Naive thymus-derived CD8-positive, alpha-beta T cell (primary cell): ENCODE measurements at regions not wholly inside any gene's neighbourhood (a gene's known extent, or its start where the extent isn't known, plus 50 kb on each side); places are given as distances from the start of the nearest gene placed in this dataset.
"Not testable (repeated sequence)": the region's sequence is repeated elsewhere in the genome, so short reads cannot be mapped to it uniquely, and the experiment has no call there.

Source experiments
- ATAC-seq, 2 donors: fragments of 150-1000 bp; cut with Tn5 transposase in 1 of 2; sonication (Bioruptor Pico), chemical (Tn5 transposase) in 1 of 2; 1 replicate in 1 of 2; 2 replicates in 1 of 2; pipeline ENCODE4 v1.10.0; 2021; ENCODE audit warnings: mild to moderate bottlenecking in 2 of 2, moderate library complexity in 2 of 2
- POLR2A ChIA-PET: fragments of 350-600 bp; sonication (Branson Sonifier 250); formaldehyde crosslinking; loops from one replicate; lab custom pipeline; 2021; ENCODE audit warnings: antibody characterized with exemption; lab: Charles Lee
- DNase-seq, 10 donors: peaks; one replicate each; pipeline versions ENCODE4 v3.0.0 to v3.0.0-alpha.2; 2020 to 2022
- H3K27ac Mint-ChIP-seq, 10 donors: one replicate each; pipeline ENCODE4 v1.8.0; 2020 to 2022; ENCODE audit warnings: mild to moderate bottlenecking in 10 of 10, mixed read lengths in 10 of 10, moderate library complexity in 4 of 10, inconsistent platforms in 1 of 10
- H3K27me3 Mint-ChIP-seq, 5 donors: one replicate each; pipeline ENCODE4 v1.8.0; 2021 to 2022; ENCODE audit warnings: mixed read lengths in 5 of 5
- H3K36me3 Mint-ChIP-seq, 3 donors: one replicate each; pipeline ENCODE4 v1.8.0; 2020 to 2022; ENCODE audit warnings: mixed read lengths in 3 of 3, mild to moderate bottlenecking in 2 of 3, inconsistent platforms in 1 of 3
- H3K4me1 Mint-ChIP-seq, 4 donors: one replicate each; pipeline ENCODE4 v1.8.0; 2021 to 2022; ENCODE audit warnings: mixed read lengths in 4 of 4
- H3K4me3 Mint-ChIP-seq, 10 donors: one replicate each; pipeline ENCODE4 v1.8.0; 2020 to 2022; ENCODE audit warnings: mild to moderate bottlenecking in 10 of 10, mixed read lengths in 10 of 10, moderate library complexity in 6 of 10, inconsistent platforms in 1 of 10
- H3K9me3 Mint-ChIP-seq, 9 donors: one replicate each; pipeline ENCODE4 v1.8.0; 2020 to 2022; ENCODE audit warnings: mixed read lengths in 9 of 9, mild to moderate bottlenecking in 3 of 9, inconsistent platforms in 1 of 9, moderate library complexity in 1 of 9

GRCh38 chr12:125332900-125333299 lies 267.7 kb downstream of the AACS start:
- Mint-ChIP-seq H3K4me1 (no peaks in the 10 kb centered on the region), H3K36me3 (peaks cover 0 to 6% (median 0%) of the 10 kb centered on the region in 3 donors), H3K27me3 (peaks cover 6 to 72% (median 39%) of the 10 kb centered on the region in 5 donors), H3K9me3 (peaks cover 0 to 10% (median 2%) of the 10 kb centered on the region in 9 donors), H3K27ac (peak overlapping the region in 1 of 10 donors; percentile 49), H3K4me3 (no peak overlapping the region)
- DNase-seq (no peak), ATAC-seq (no peak)
- POLR2A ChIA-PET, result no interaction called here

GRCh38 chr12:125336246-125336645 lies 271.0 kb downstream of the AACS start:
- Mint-ChIP-seq H3K27ac (no peak overlapping the region), H3K27me3 (peaks cover 13 to 68% (median 18%) of the 10 kb centered on the region in 5 donors), H3K9me3 (peaks cover 0 to 2% (median 0%) of the 10 kb centered on the region in 9 donors), H3K36me3 (no peaks in the 10 kb centered on the region), H3K4me1 (no peaks in the 10 kb centered on the region), H3K4me3 (no peak overlapping the region)
- POLR2A ChIA-PET, result no interaction called here
- ATAC-seq (no peak), DNase-seq (no peak)

DNA sequence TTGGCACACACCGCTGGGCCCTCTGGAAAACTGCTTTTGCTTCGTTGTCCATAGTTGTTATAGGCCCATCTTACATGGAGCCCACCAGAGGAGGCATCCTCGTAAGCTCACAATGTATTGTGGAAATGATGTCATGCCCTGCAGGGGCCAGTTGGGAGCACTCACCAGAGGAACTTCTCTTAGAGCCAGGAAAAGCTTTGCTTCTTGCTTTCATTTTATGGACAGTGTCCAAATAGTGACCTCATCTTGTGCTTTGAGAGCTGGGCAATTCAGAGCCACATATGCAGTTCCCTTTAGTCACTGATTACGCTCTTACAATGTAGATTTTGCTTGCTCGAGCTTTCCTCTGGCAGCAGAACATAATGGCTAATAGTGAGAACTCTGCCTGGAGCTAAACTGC lies 275.6 kb downstream of the AACS start:
- no peaks in the 10 kb centered on the region for H3K4me1 Mint-ChIP-seq
- POLR2A ChIA-PET, result no interaction called here
- H3K27ac Mint-ChIP-seq, result no peak overlapping the region
- no peak for ATAC-seq
- no peak for DNase-seq
- peaks cover 0 to 2% (median 0%) of the 10 kb centered on the region in 9 donors for H3K9me3 Mint-ChIP-seq
- H3K36me3 Mint-ChIP-seq, result no peaks in the 10 kb centered on the region
- peaks cover 12 to 54% (median 21%) of the 10 kb centered on the region in 5 donors for H3K27me3 Mint-ChIP-seq
- no peak overlapping the region for H3K4me3 Mint-ChIP-seq

DNA sequence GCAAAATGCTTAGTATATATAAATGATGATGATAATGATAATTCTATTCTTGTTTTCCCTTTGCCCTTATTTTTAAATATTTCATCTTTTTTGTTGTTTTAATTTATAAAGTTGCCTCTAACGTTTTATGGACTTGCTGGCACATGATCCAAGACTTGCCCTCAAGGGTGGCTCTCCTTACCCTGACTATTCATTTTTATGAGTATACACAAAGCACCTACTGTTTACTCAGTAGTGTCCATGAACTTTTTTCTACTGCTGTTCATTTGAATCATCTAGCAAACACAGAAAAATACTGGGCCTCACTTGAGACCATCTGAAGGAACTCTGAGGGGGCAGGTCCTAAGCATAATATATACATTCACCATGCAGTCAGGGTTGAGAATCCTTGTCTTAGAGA lies 276.2 kb downstream of the AACS start:
- H3K27me3 Mint-ChIP-seq, result peaks cover 11 to 48% (median 18%) of the 10 kb centered on the region in 5 donors
- H3K36me3 Mint-ChIP-seq, result no peaks in the 10 kb centered on the region
- H3K4me3 Mint-ChIP-seq, result no peak overlapping the region
- H3K27ac Mint-ChIP-seq, result no peak overlapping the region
- ATAC-seq (no peak), DNase-seq (no peak)
- POLR2A ChIA-PET, result no interaction called here
- H3K9me3 Mint-ChIP-seq, result peaks cover 0 to 2% (median 0%) of the 10 kb centered on the region in 9 donors
- no peaks in the 10 kb centered on the region for H3K4me1 Mint-ChIP-seq

- Mint-ChIP-seq H3K36me3 (no peaks in the 10 kb centered on the region), H3K27me3 (peaks cover 10 to 40% (median 14%) of the 10 kb centered on the region in 5 donors), H3K27ac (no peak overlapping the region), H3K9me3 (peaks cover 0 to 2% (median 0%) of the 10 kb centered on the region in 9 donors), H3K4me3 (no peak overlapping the region), H3K4me1 (no peaks in the 10 kb centered on the region)
- no peak for DNase-seq
- POLR2A ChIA-PET, result no interaction called here
- ATAC-seq, result no peak
These were observed 278.4 kb downstream of the AACS start for GRCh38 chr12:125343649-125344048.

GRCh38 chr12:125346362-125346761 lies 281.1 kb downstream of the AACS start:
- no peak overlapping the region for H3K27ac Mint-ChIP-seq
- ATAC-seq (no peak), DNase-seq (no peak)
- no peaks in the 10 kb centered on the region for H3K4me1 Mint-ChIP-seq
- peaks cover 13 to 52% (median 23%) of the 10 kb centered on the region in 5 donors for H3K27me3 Mint-ChIP-seq
- POLR2A ChIA-PET, result no interaction called here
- H3K4me3 Mint-ChIP-seq, result no peak overlapping the region
- peaks cover 0 to 2% (median 0%) of the 10 kb centered on the region in 9 donors for H3K9me3 Mint-ChIP-seq
- no peaks in the 10 kb centered on the region for H3K36me3 Mint-ChIP-seq

DNA sequence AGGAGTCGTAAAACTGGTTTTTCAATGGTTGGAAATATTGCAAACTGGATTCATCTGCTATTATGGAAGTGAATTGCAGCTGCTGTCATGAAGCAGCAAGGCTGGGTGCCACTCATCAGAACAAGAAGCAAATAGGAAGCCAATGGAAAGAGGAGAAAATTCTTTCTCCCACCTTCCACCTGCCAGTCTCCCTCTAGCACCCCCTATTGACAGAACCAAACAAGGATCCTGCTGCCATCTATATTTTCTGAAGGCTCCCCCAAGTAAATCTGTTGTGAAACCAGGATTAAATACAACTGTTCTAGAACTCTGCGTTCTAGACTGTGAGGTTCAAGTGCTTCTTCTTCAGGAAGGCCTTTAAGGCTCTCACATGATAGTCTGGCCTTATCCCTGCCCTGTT lies 286.6 kb downstream of the AACS start:
- peaks cover 6 to 45% (median 12%) of the 10 kb centered on the region in 5 donors for H3K27me3 Mint-ChIP-seq
- POLR2A ChIA-PET, result no interaction called here
- H3K27ac Mint-ChIP-seq, result no peak overlapping the region
- no peaks in the 10 kb centered on the region for H3K36me3 Mint-ChIP-seq
- ATAC-seq (no peak), DNase-seq (no peak)
- peaks cover 0 to 5% (median 0%) of the 10 kb centered on the region in 9 donors for H3K9me3 Mint-ChIP-seq
- H3K4me1 Mint-ChIP-seq, result no peaks in the 10 kb centered on the region
- H3K4me3 Mint-ChIP-seq, result no peak overlapping the region

GRCh38 chr12:125353002-125353401 lies 287.8 kb downstream of the AACS start:
- H3K27me3 Mint-ChIP-seq, result peaks cover 7 to 46% (median 12%) of the 10 kb centered on the region in 5 donors
- POLR2A ChIA-PET, H3K36me3 Mint-ChIP-seq, H3K4me3 Mint-ChIP-seq, H3K4me1 Mint-ChIP-seq, ATAC-seq, H3K27ac Mint-ChIP-seq, DNase-seq, H3K9me3 Mint-ChIP-seq: not testable (repeated sequence)

- no peak for ATAC-seq
- Mint-ChIP-seq H3K4me1 (no peaks in the 10 kb centered on the region), H3K9me3 (peaks cover 0 to 5% (median 0%) of the 10 kb centered on the region in 9 donors), H3K27ac (no peak overlapping the region), H3K4me3 (no peak overlapping the region), H3K36me3 (no peaks in the 10 kb centered on the region), H3K27me3 (peaks cover 5 to 43% (median 11%) of the 10 kb centered on the region in 5 donors)
- POLR2A ChIA-PET, result no interaction called here
- DNase-seq, result no peak
These were observed 288.6 kb downstream of the AACS start for GRCh38 chr12:125353871-125354270.

GRCh38 chr12:125355614-125356013 lies 290.4 kb downstream of the AACS start:
- POLR2A ChIA-PET, result no interaction called here

DNA sequence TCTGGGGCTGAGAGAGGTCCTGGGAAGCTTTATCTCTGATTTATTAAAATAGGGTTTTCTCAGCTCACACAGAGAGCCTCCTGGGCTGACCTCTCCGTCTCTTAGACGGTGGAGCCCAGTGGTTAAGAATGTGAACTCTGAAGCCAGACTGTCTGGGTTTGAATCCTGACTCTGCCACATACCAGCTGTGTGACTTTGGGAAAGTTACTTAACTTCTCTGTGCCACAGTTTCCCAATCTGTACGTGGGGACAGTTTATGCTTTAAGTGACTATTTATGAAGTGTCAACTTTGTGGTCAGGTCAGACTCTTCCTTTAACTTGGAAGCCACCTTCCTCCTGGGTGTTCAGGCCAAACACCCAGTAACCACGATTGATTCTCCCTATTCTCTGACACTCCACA lies 290.9 kb downstream of the AACS start:
- Mint-ChIP-seq H3K36me3 (no peaks in the 10 kb centered on the region), H3K27ac (no peak overlapping the region), H3K9me3 (peaks cover 0 to 5% (median 0%) of the 10 kb centered on the region in 9 donors), H3K4me3 (no peak overlapping the region), H3K4me1 (no peaks in the 10 kb centered on the region), H3K27me3 (peaks cover 2 to 21% (median 7%) of the 10 kb centered on the region in 5 donors)
- no peak for DNase-seq
- POLR2A ChIA-PET, result no interaction called here
- no peak for ATAC-seq

More at GRCh38 chr12:125355614-125356013, 290.4 kb downstream of the AACS start:
- H3K9me3 Mint-ChIP-seq, result peaks cover 0 to 5% (median 0%) of the 10 kb centered on the region in 9 donors
- H3K4me1 Mint-ChIP-seq, result no peaks in the 10 kb centered on the region
- no peaks in the 10 kb centered on the region for H3K36me3 Mint-ChIP-seq
- no peak overlapping the region for H3K27ac Mint-ChIP-seq
- ATAC-seq (no peak), DNase-seq (no peak)
- H3K4me3 Mint-ChIP-seq, result no peak overlapping the region
- H3K27me3 Mint-ChIP-seq, result peaks cover 5 to 25% (median 7%) of the 10 kb centered on the region in 5 donors

DNA sequence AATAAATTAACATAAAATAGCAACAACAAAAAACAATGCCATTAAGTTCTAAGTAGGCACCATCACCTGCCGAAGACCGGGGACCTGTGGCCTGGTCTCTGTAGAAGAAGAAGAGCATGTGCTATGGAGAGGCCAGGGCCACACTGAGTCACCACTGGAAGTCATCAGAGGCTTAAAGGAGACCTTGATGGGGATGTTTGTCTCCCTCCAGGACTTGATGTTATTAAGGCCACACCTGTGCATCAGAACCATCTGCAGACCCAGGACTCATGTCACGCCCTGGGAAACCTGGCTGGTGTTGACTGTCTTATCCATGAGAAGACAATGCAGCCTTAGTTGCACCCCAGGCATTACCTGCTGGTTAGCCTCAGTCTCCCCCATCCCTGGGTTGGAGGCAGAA lies 292.3 kb downstream of the AACS start:
- DNase-seq (no peak), ATAC-seq (no peak)
- Mint-ChIP-seq H3K36me3 (no peaks in the 10 kb centered on the region), H3K4me1 (no peaks in the 10 kb centered on the region), H3K27ac (no peak overlapping the region), H3K4me3 (no peak overlapping the region), H3K27me3 (peaks cover 2 to 16% (median 8%) of the 10 kb centered on the region in 5 donors), H3K9me3 (peaks cover 0 to 5% (median 0%) of the 10 kb centered on the region in 9 donors)
- POLR2A ChIA-PET, result no interaction called here

DNA sequence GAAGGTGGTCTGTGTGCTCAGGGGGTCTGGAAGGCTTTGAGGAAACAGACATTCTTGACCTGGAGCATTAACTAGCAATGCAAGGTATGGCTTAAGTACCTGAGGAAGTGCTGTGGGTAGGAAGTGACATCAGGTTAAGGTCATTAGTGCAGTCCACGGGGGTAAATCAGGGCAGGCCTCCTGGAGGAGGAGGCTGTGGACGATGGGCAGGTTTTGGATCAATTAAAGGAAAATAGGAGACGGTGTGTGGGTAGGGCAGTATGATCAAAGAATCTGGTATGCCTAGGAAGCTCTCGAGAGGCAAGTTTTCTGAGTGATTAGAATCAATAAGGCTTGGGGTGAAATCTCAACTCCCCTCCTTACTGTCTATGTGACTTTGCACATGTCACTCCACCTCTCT lies 295.3 kb downstream of the AACS start:
- POLR2A ChIA-PET, result no interaction called here
- no peaks in the 10 kb centered on the region for H3K36me3 Mint-ChIP-seq
- H3K27me3 Mint-ChIP-seq, result peaks cover 3 to 11% (median 6%) of the 10 kb centered on the region in 5 donors
- DNase-seq, result no peak
- peaks cover 0 to 2% (median 0%) of the 10 kb centered on the region in 9 donors for H3K9me3 Mint-ChIP-seq
- no peak for ATAC-seq
- no peak overlapping the region for H3K27ac Mint-ChIP-seq
- H3K4me1 Mint-ChIP-seq, result no peaks in the 10 kb centered on the region
- peak overlapping the region in 1 of 10 donors; percentile 6 for H3K4me3 Mint-ChIP-seq

- Mint-ChIP-seq H3K4me3 (no peak overlapping the region), H3K9me3 (peaks cover 0 to 10% (median 4%) of the 10 kb centered on the region in 9 donors), H3K27ac (peak overlapping the region in 1 of 10 donors; percentile 30), H3K4me1 (no peaks in the 10 kb centered on the region), H3K27me3 (peaks cover 7 to 53% (median 9%) of the 10 kb centered on the region in 5 donors), H3K36me3 (peaks cover 0 to 4% (median 2%) of the 10 kb centered on the region in 3 donors)
- ATAC-seq (no peak), DNase-seq (no peak)
- POLR2A ChIA-PET, result no interaction called here
These were observed 305.8 kb downstream of the AACS start for GRCh38 chr12:125371033-125371432.
